ENCODE measurements at regions not wholly inside any gene's neighbourhood (a gene's known extent, or its start where the extent isn't known, plus 50 kb on each side); places are given as distances from the start of the nearest gene placed in this dataset.

GRCh38 chr10:4766454-4766853 is 59.6 kb upstream of the AKR1E2 start:
- no peak for TF ChIP-seq CTCF (IDR thresholded peaks at IDR 0.05; ENCODE audit: control extremely low read depth, extremely low read depth, low read depth, missing control alignments)
- CTCF ChIA-PET = interaction anchor here (1.3 to 4.0 kb wide), 6 partner anchors 8 to 1570 kb away, joined by 3 to 32 read pairs (median 6); no protein-coding TSS in a partner anchor
- POLR2A ChIA-PET = no interaction called here
- DNase-seq (ENCODE audit: extremely low spot score) = no peak

GRCh38 chr10:4765428-4765827 is 60.6 kb upstream of the AKR1E2 start:
- no peak for DNase-seq (ENCODE audit: extremely low spot score)
- POLR2A ChIA-PET = no interaction called here
- CTCF ChIA-PET = interaction anchor here (0.7 to 4.0 kb wide), 2 partner anchors 11 to 1569 kb away, joined by 3 to 32 read pairs; no protein-coding TSS in a partner anchor
- TF ChIP-seq CTCF (IDR thresholded peaks at IDR 0.05; ENCODE audit: control extremely low read depth, extremely low read depth, low read depth, missing control alignments) = no peak

GRCh38 chr10:4763960-4764428 is 62.0 kb upstream of the AKR1E2 start:
- DNase-seq (ENCODE audit: extremely low spot score) = no peak
- ChIA-PET POLR2A (no interaction called here), CTCF (interaction anchor here (1.1 to 4.0 kb wide), 5 partner anchors 17 to 1568 kb away, joined by 3 to 32 read pairs (median 4); no protein-coding TSS in a partner anchor)
- TF ChIP-seq CTCF (IDR thresholded peaks at IDR 0.05; ENCODE audit: control extremely low read depth, extremely low read depth, low read depth, missing control alignments) = no peak

- TF ChIP-seq CTCF (IDR thresholded peaks at IDR 0.05; ENCODE audit: control extremely low read depth, extremely low read depth, low read depth, missing control alignments) = no peak
- no peak for DNase-seq (ENCODE audit: extremely low spot score)
- ChIA-PET POLR2A (no interaction called here), CTCF (interaction anchor here (1.0 to 4.0 kb wide), 6 partner anchors 13 to 1567 kb away, joined by 3 to 32 read pairs (median 4); no protein-coding TSS in a partner anchor)
These were observed 62.5 kb upstream of the AKR1E2 start for GRCh38 chr10:4763513-4763912.

- ChIA-PET POLR2A (no interaction called here), CTCF (interaction anchor here (1.0 kb wide), 1 partner anchor 9 kb away, joined by 3 read pairs; no protein-coding TSS in a partner anchor)
- no peak for DNase-seq (ENCODE audit: extremely low spot score)
- TF ChIP-seq CTCF (IDR thresholded peaks at IDR 0.05; ENCODE audit: control extremely low read depth, extremely low read depth, low read depth, missing control alignments) = no peak
These were observed 67.8 kb upstream of the AKR1E2 start for GRCh38 chr10:4758256-4758655.

GRCh38 chr10:4755286-4755989 is 70.6 kb upstream of the AKR1E2 start:
- TF ChIP-seq CTCF (IDR thresholded peaks at IDR 0.05; ENCODE audit: control extremely low read depth, extremely low read depth, low read depth, missing control alignments) = no peak

More at GRCh38 chr10:4755286-4755989, 70.6 kb upstream of the AKR1E2 start:
- ChIA-PET POLR2A (no interaction called here), CTCF (no interaction called here)
- no peak for DNase-seq (ENCODE audit: extremely low spot score)

Data from GM10248 (cell line).